ENCODE measurements at regions not wholly inside any gene's neighbourhood (a gene's known extent, or its start where the extent isn't known, plus 50 kb on each side); places are given as distances from the start of the nearest gene placed in this dataset.

DNA sequence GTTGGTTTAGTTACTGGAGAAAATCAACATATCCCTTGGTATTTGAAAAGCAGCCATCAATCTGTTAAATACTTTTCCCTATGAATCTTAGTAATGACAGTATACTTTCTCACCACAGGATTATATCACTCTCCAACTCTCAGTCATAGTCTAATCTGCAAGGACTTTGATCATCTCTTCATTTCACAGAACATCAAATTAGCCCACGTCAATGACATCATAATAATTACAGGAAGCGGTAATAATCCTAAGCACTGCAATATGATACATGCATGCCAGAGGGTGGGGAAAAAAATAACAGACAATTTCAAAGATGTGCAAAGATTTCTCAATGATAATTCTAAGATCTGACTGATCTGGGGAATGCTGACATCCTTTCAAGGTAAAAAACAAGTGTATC is 404.1 kb downstream of the GPM6A start:
- TF ChIP-seq, protein P1, sequence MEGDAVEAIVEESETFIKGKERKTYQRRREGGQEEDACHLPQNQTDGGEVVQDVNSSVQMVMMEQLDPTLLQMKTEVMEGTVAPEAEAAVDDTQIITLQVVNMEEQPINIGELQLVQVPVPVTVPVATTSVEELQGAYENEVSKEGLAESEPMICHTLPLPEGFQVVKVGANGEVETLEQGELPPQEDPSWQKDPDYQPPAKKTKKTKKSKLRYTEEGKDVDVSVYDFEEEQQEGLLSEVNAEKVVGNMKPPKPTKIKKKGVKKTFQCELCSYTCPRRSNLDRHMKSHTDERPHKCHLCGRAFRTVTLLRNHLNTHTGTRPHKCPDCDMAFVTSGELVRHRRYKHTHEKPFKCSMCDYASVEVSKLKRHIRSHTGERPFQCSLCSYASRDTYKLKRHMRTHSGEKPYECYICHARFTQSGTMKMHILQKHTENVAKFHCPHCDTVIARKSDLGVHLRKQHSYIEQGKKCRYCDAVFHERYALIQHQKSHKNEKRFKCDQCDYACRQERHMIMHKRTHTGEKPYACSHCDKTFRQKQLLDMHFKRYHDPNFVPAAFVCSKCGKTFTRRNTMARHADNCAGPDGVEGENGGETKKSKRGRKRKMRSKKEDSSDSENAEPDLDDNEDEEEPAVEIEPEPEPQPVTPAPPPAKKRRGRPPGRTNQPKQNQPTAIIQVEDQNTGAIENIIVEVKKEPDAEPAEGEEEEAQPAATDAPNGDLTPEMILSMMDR (IDR thresholded peaks at IDR 0.05; ENCODE audit: low read depth, low read length), result no peak
- H3K4me3 ChIP-seq (ENCODE audit: low read depth, low read length), result no peak overlapping the region
- DNase-seq (ENCODE audit: low read depth, low spot score), result no peak
- in situ Hi-C loops (cut with HindIII; ENCODE audit: low sequenced_read_pairs), result no loop called here

DNA sequence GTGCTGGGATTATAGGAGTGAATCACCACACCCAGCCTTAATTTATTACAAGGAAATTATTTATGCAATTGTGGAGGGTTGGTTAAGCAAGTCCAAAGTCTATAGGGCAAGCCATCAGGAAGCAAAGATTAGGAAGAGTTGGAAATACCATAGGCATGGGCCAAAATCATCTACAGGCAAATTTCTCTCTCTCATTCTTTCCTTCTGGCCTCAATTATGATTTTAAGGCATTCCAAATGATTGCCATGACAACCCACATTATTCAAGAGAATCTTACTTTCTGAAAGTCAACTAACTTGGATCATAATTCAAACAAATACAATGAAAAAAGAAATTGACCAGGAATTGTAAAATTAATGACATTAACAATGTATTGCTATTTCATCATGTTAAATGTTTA is 400.8 kb downstream of the GPM6A start:
- H3K4me3 ChIP-seq (ENCODE audit: low read depth, low read length), result no peak overlapping the region
- no peak for DNase-seq (ENCODE audit: low read depth, low spot score)
- in situ Hi-C loops (cut with HindIII; ENCODE audit: low sequenced_read_pairs), result no loop called here
- TF ChIP-seq, protein P1 (IDR thresholded peaks at IDR 0.05; ENCODE audit: low read depth, low read length), result no peak

DNA sequence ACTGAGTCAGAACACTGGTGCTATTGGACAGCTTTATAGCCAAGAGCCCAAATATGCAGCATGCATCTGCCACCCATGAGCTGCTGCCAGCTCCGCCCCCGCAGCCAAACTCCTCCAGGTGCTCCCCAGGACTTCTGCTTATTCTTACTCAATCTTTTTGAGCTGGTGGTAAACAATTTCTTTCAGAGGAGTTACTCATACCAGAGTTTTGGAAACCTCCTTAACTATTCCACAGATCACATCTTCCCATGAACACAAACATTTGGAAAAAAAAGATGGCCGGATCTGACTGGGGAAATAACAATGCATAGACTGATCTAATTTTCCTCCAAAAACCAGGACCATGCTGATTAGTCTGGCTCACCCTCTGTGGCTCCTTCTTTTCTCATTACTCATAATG is 399.9 kb downstream of the GPM6A start:
- TF ChIP-seq, protein P1 (IDR thresholded peaks at IDR 0.05; ENCODE audit: low read depth, low read length), result no peak
- DNase-seq (ENCODE audit: low read depth, low spot score), result peak; percentile 54
- in situ Hi-C loops (cut with HindIII; ENCODE audit: low sequenced_read_pairs), result no loop called here
- H3K4me3 ChIP-seq (ENCODE audit: low read depth, low read length), result no peak overlapping the region

DNA sequence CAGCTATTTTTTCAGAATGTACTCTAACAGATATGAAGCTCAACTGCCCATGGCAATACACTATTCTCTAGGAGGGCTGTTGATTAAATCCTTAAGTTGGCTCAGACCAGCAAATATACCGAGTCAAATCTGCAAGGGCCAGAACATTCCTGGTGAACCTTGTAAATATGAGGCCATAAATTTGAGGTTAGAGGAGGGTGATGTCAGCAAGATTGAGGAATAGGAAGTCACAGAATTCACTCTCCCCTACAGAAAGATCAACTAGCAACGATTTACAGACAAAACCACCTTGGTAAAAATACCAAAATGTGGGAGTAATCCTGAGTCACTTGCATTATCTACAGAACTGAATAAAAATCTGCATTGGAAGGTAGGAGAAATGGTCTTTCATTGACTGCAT is 399.3 kb downstream of the GPM6A start:
- DNase-seq (ENCODE audit: low read depth, low spot score), result peak; percentile 89
- H3K4me3 ChIP-seq (ENCODE audit: low read depth, low read length), result no peak overlapping the region
- in situ Hi-C loops (cut with HindIII; ENCODE audit: low sequenced_read_pairs), result no loop called here
- TF ChIP-seq, protein P1 (IDR thresholded peaks at IDR 0.05; ENCODE audit: low read depth, low read length), result no peak

DNA sequence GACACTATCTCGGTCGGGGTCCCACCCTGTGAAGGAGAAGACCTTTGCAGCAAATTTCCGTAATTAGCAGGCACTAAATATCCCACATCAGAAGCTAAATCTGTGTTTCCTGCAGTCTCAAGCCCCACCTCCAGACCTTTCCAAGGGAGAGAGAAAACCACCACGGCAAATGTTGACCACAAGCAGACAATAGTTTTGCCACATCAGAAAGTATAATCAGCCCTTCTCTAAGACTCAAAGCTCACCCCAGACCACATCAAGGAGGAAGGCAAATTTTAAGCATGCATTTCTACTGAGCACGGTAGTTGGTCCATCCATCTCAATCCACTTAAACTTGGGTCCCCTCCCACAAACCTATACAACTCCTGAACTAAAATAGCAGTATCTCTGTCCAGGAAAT is 398.5 kb downstream of the GPM6A start:
- in situ Hi-C loops (cut with HindIII; ENCODE audit: low sequenced_read_pairs), result no loop called here

DNA sequence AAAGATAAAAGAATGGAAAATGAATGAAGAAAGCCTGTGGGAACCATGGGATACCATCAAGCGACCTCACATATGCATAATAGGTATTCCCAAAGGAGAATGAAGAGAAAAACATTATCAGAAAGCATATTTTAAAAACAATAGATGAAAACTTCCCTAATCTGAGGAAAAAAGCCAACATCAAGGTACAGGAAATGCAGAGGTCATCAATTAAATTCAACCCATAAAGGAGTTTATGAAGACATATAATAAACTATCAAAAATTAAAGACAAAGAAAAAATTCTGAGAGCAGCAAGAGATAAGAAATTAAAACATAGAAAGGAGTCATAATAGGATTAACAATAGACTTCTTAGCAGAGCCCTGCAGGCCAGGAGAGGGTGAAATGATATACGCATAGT is 397.5 kb downstream of the GPM6A start:
- no peak overlapping the region for H3K4me3 ChIP-seq (ENCODE audit: low read depth, low read length)
- in situ Hi-C loops (cut with HindIII; ENCODE audit: low sequenced_read_pairs), result no loop called here
- no peak for DNase-seq (ENCODE audit: low read depth, low spot score)
- TF ChIP-seq, protein P1 (IDR thresholded peaks at IDR 0.05; ENCODE audit: low read depth, low read length), result no peak

More for the DNA sequence above, 398.5 kb downstream of the GPM6A start:
- no peak overlapping the region for H3K4me3 ChIP-seq (ENCODE audit: low read depth, low read length)
- DNase-seq (ENCODE audit: low read depth, low spot score), result peak; percentile 94
- TF ChIP-seq, protein P1 (IDR thresholded peaks at IDR 0.05; ENCODE audit: low read depth, low read length), result no peak

DNA sequence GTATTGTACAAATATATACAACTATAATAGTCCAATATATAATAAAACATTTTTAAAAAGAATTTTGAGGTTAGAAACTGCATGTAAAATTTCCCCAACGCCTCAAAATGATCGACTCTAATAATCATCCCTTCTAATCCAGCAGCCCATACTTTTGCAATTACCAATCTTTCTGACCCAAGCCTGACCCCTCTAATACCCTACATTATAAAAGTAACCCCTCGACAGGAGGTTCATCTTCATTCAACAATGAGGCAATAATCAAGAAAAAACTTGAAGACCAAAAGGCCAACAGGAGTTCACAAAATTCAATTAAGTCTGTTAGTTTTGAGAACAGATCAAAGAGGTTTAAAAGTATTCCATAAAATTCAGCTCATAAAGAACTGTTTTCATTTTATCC is 393.5 kb downstream of the GPM6A start:
- no peak overlapping the region for H3K4me3 ChIP-seq (ENCODE audit: low read depth, low read length)
- DNase-seq (ENCODE audit: low read depth, low spot score), result no peak
- in situ Hi-C loops (cut with HindIII; ENCODE audit: low sequenced_read_pairs), result no loop called here
- TF ChIP-seq, protein P1 (IDR thresholded peaks at IDR 0.05; ENCODE audit: low read depth, low read length), result no peak
